Colonic mucosa (tissue), 4 donors: ENCODE measurements at regions not wholly inside any gene's neighbourhood (a gene's known extent, or its start where the extent isn't known, plus 50 kb on each side); places are given as distances from the start of the nearest gene placed in this dataset.

Experiments
- DNase-seq: peaks from one replicate; pipeline ENCODE4 v3.0.0-alpha.2; 2020
- H3K27ac ChIP-seq: fragments of 200-600 bp; one replicate; pipeline ENCODE4 v1.8.0; 2021
- H3K27me3 ChIP-seq: fragments of 200-600 bp; one replicate; pipeline ENCODE4 v1.8.0; 2021
- H3K36me3 ChIP-seq: fragments of 200-600 bp; one replicate; pipeline ENCODE4 v1.8.0; 2021
- H3K4me1 ChIP-seq: fragments of 200-600 bp; one replicate; pipeline ENCODE4 v1.8.0; 2021; ENCODE audit warnings: mild to moderate bottlenecking
- H3K4me3 ChIP-seq: fragments of 200-600 bp; one replicate; pipeline ENCODE4 v1.8.0; 2021
- H3K9ac ChIP-seq, 2 donors: one replicate each; pipeline ENCODE4 v1.7.0; 2013; ENCODE audit warnings: control low read depth in 2 of 2, low read depth in 2 of 2, low read length in 2 of 2
- H3K9me3 ChIP-seq: fragments of 200-600 bp; one replicate; pipeline ENCODE4 v1.8.0; 2021
- intact Hi-C: fragments of 100-400 bp; cut with DNase I; formaldehyde crosslinking; loops from one replicate; pipeline ENCODE4 v1.14.1; 2022
- TF ChIP-seq, protein P1 (sequence below): fragments of 200-600 bp; IDR thresholded peaks from one replicate; pipeline ENCODE4 v1.8.0; 2022; ENCODE audit warnings: antibody characterized with exemption, mild to moderate bottlenecking
- donor health status: healthy.
- donor health status: DM: no; HTN: no; CAD: no.
- donor health status: DM: no; HTN: no; CAD: no.

DNA sequence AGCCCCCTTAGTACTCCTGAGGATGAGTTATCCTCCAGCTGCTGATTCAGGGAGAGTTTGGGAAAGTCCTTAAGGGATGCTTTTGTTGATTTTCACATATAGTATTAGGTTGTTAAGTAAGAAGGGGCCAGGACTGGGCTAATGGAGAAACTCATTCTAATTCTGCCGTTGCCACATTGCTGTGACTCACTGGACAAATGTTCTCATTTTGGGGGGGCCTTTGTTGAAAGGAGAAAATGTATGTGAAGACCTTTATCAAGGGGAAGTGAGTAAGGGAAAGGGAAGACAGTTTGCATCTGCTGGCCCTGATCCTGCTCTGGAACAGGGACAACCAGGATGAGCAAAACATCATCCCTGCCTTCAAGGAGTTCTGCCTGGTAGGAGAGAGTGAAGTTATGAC lies 123.2 kb upstream of the FGGY start:
- intact Hi-C loops: no loop called here
- H3K4me3 ChIP-seq: no peak overlapping the region

DNA sequence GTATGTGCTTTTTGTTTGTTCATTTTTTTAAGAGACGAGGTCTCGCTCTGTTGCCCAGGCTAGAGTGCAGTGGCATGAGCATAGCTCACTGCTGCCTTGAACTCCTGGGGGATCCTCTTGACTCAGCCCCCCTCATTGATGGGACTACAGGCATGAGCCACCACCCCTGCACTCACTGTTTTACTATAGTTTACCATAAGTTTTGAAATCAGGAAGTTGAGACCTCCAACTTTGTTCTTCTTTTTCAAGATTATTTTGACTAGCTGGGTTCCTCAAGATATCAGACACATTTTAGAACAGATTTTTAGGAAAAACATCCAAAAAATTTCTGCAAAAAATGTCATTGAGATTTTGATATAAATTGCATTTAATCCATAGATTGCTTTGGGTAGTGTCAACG lies 120.4 kb upstream of the FGGY start:
- intact Hi-C loops: no loop called here
- H3K27ac ChIP-seq: no peak overlapping the region
- H3K4me3 ChIP-seq: no peak overlapping the region
- no peaks in the 10 kb centered on the region for H3K36me3 ChIP-seq
- no peaks in the 10 kb centered on the region for H3K27me3 ChIP-seq
- H3K4me1 ChIP-seq: no peaks in the 10 kb centered on the region
- no peaks in the 10 kb centered on the region for H3K9me3 ChIP-seq
- H3K9ac ChIP-seq: no peak overlapping the region
- DNase-seq: no peak
- TF ChIP-seq, protein P1, sequence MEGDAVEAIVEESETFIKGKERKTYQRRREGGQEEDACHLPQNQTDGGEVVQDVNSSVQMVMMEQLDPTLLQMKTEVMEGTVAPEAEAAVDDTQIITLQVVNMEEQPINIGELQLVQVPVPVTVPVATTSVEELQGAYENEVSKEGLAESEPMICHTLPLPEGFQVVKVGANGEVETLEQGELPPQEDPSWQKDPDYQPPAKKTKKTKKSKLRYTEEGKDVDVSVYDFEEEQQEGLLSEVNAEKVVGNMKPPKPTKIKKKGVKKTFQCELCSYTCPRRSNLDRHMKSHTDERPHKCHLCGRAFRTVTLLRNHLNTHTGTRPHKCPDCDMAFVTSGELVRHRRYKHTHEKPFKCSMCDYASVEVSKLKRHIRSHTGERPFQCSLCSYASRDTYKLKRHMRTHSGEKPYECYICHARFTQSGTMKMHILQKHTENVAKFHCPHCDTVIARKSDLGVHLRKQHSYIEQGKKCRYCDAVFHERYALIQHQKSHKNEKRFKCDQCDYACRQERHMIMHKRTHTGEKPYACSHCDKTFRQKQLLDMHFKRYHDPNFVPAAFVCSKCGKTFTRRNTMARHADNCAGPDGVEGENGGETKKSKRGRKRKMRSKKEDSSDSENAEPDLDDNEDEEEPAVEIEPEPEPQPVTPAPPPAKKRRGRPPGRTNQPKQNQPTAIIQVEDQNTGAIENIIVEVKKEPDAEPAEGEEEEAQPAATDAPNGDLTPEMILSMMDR: no peak

More for the DNA sequence above, 123.2 kb upstream of the FGGY start:
- no peak overlapping the region for H3K27ac ChIP-seq
- H3K9ac ChIP-seq: no peak overlapping the region
- no peaks in the 10 kb centered on the region for H3K4me1 ChIP-seq
- TF ChIP-seq, protein P1: no peak
- H3K9me3 ChIP-seq: no peaks in the 10 kb centered on the region
- H3K27me3 ChIP-seq: no peaks in the 10 kb centered on the region
- H3K36me3 ChIP-seq: no peaks in the 10 kb centered on the region
- DNase-seq: no peak

DNA sequence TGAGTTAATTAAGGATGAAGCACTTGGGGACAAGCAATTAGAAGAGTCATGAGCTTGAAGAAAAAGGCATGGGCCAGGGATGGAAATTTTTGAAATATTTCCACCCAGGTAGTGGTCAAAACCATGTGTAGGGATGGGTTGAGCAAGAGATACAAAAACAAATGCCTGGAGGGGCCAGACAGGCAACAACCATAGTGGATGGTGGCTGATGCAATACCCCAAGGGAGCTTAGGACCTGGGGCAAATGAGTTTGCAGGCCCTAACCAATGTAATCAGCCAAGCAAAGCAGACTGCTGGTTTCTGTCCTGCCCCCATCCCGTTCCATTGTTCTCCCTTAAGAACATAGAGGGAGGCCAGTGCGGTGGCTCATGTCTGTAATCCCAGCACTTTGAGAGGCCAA lies 119.1 kb upstream of the FGGY start:
- no peaks in the 10 kb centered on the region for H3K9me3 ChIP-seq
- DNase-seq: no peak
- no peaks in the 10 kb centered on the region for H3K4me1 ChIP-seq
- H3K9ac ChIP-seq: no peak overlapping the region
- no peak overlapping the region for H3K27ac ChIP-seq
- intact Hi-C loops: no loop called here
- no peaks in the 10 kb centered on the region for H3K27me3 ChIP-seq
- H3K4me3 ChIP-seq: no peak overlapping the region
- H3K36me3 ChIP-seq: no peaks in the 10 kb centered on the region
- TF ChIP-seq, protein P1: no peak

DNA sequence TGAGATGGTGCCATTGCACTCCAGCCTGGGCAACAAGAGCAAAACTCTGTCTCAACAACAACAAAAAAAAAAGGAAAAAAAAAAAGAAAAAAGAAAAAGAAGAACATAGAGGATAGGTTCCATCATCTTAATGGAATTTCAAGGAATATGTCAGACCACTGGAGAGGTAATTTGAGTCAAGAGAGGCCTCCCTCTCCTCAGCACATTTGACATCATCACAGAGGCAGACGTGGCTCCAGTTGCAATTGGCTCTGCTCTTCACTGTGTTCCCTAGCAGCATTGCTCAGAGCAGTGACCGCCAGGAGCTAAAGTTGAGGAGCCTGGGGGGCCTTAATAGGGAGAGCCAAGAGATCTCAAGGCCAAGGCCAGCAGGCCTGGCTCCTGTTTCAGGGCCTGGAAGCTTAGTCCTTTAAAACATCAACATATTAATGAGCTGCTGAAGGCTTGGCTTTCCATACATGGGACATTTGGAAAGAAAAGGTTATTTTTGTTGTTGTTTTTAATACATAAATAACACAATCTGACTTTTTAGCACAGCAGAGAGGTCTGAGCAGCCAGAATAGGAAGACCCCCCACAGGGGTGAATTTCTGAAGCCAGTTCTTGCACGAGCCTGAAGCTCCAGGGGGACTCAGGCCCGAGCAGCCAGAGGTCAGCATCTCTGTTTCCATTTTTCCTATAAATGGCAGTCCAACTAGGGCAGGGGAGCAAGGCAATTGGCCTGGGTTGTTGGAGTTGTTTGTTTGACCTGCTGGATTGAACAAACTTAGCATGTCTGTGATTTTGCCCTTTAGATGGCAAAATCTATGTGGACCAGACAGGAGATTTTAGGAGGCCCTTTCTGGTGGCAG lies 118.3 kb upstream of the FGGY start:
- DNase-seq: no peak
- intact Hi-C loops: no loop called here
- TF ChIP-seq, protein P1: no peak
- no peaks in the 10 kb centered on the region for H3K4me1 ChIP-seq
- H3K27ac ChIP-seq: no peak overlapping the region
- no peaks in the 10 kb centered on the region for H3K27me3 ChIP-seq
- no peaks in the 10 kb centered on the region for H3K9me3 ChIP-seq
- H3K9ac ChIP-seq: no peak overlapping the region
- no peak overlapping the region for H3K4me3 ChIP-seq
- H3K36me3 ChIP-seq: no peaks in the 10 kb centered on the region

GRCh38 chr1:59179673-59180072 lies 117.2 kb upstream of the FGGY start:
- no peaks in the 10 kb centered on the region for H3K36me3 ChIP-seq
- intact Hi-C loops: no loop called here

More at GRCh38 chr1:59179673-59180072, 117.2 kb upstream of the FGGY start:
- TF ChIP-seq, protein P1: no peak
- H3K9ac ChIP-seq: no peak overlapping the region
- no peaks in the 10 kb centered on the region for H3K9me3 ChIP-seq
- H3K27me3 ChIP-seq: no peaks in the 10 kb centered on the region
- H3K4me3 ChIP-seq: no peak overlapping the region
- no peak overlapping the region for H3K27ac ChIP-seq
- no peak for DNase-seq
- no peaks in the 10 kb centered on the region for H3K4me1 ChIP-seq
